HUES6 (cell line): ENCODE measurements at regions not wholly inside any gene's neighbourhood (a gene's known extent, or its start where the extent isn't known, plus 50 kb on each side); places are given as distances from the start of the nearest gene placed in this dataset.

Experiments
- H3K27ac ChIP-seq: 2 replicates; pipeline ENCODE4 v1.7.0; 2013; ENCODE audit warnings: low read depth, mild to moderate bottlenecking, low read length, inconsistent platforms
- H3K27me3 ChIP-seq: 2 replicates; pipeline ENCODE4 v1.6.1; 2013; ENCODE audit warnings: low read length; ENCODE audit not compliant: control insufficient read depth, insufficient read depth
- H3K36me3 ChIP-seq: 2 replicates; pipeline ENCODE4 v1.6.1; 2013; ENCODE audit warnings: low read length; ENCODE audit not compliant: control insufficient read depth, insufficient read depth
- H3K4me1 ChIP-seq: 2 replicates; pipeline ENCODE4 v1.6.1; 2013; ENCODE audit warnings: low read length; ENCODE audit not compliant: control insufficient read depth, insufficient read depth
- H3K4me3 ChIP-seq: 2 replicates; pipeline ENCODE4 v1.5.1; 2013; ENCODE audit warnings: low read depth, low read length
- H3K9ac ChIP-seq: one replicate; pipeline ENCODE4 v1.6.1; 2013; ENCODE audit warnings: mild to moderate bottlenecking, low read length
- H3K9me3 ChIP-seq: 2 replicates; pipeline ENCODE4 v1.6.1; 2013; ENCODE audit warnings: low read depth, low read length; ENCODE audit not compliant: control insufficient read depth, insufficient read depth

- H3K4me1 ChIP-seq = peaks cover 6% of the 10 kb centered on the region; the same call in 1 of the 2 replicates
- no peaks in the 10 kb centered on the region for H3K27me3 ChIP-seq
- no peak overlapping the region for H3K4me3 ChIP-seq
- no peak overlapping the region for H3K27ac ChIP-seq
- no peaks in the 10 kb centered on the region for H3K9me3 ChIP-seq
- H3K36me3 ChIP-seq = no peaks in the 10 kb centered on the region
- no peak overlapping the region for H3K9ac ChIP-seq
Observed at GRCh38 chr5:57412680-57413079, 69.9 kb downstream of the ACTBL2 start.

- Histone ChIP-seq H3K36me3 (no peaks in the 10 kb centered on the region), H3K4me3 (no peak overlapping the region), H3K9me3 (no peaks in the 10 kb centered on the region), H3K9ac (no peak overlapping the region), H3K27me3 (no peaks in the 10 kb centered on the region), H3K27ac (no peak overlapping the region), H3K4me1 (peaks cover 4% of the 10 kb centered on the region; the same call in 1 of the 2 replicates)
Observed at GRCh38 chr5:57411982-57412381, 70.6 kb downstream of the ACTBL2 start.

GRCh38 chr5:57410374-57411320, 72.0 kb downstream of the ACTBL2 start:
- H3K27me3 ChIP-seq = no peaks in the 10 kb centered on the region
- no peaks in the 10 kb centered on the region for H3K36me3 ChIP-seq
- H3K4me3 ChIP-seq = no peak overlapping the region
- no peak overlapping the region for H3K9ac ChIP-seq
- H3K27ac ChIP-seq = no peak overlapping the region
- H3K9me3 ChIP-seq = no peaks in the 10 kb centered on the region
- no peaks in the 10 kb centered on the region for H3K4me1 ChIP-seq

- no peaks in the 10 kb centered on the region for H3K4me1 ChIP-seq
- H3K36me3 ChIP-seq = no peaks in the 10 kb centered on the region
- no peaks in the 10 kb centered on the region for H3K27me3 ChIP-seq
- no peak overlapping the region for H3K27ac ChIP-seq
- H3K9ac ChIP-seq = no peak overlapping the region
- no peaks in the 10 kb centered on the region for H3K9me3 ChIP-seq
- H3K4me3 ChIP-seq = no peak overlapping the region
Observed at GRCh38 chr5:57408714-57409113, 73.9 kb downstream of the ACTBL2 start.

- Histone ChIP-seq H3K27ac (no peak overlapping the region), H3K9me3 (no peaks in the 10 kb centered on the region), H3K27me3 (no peaks in the 10 kb centered on the region), H3K4me3 (no peak overlapping the region), H3K36me3 (no peaks in the 10 kb centered on the region), H3K4me1 (no peaks in the 10 kb centered on the region), H3K9ac (no peak overlapping the region)
Observed at GRCh38 chr5:57408285-57408684, 74.3 kb downstream of the ACTBL2 start.

- no peak overlapping the region for H3K27ac ChIP-seq
- no peaks in the 10 kb centered on the region for H3K9me3 ChIP-seq
- no peaks in the 10 kb centered on the region for H3K4me1 ChIP-seq
- no peak overlapping the region for H3K9ac ChIP-seq
- H3K4me3 ChIP-seq = no peak overlapping the region
- no peaks in the 10 kb centered on the region for H3K27me3 ChIP-seq
- no peaks in the 10 kb centered on the region for H3K36me3 ChIP-seq
Observed at GRCh38 chr5:57407391-57407790, 75.2 kb downstream of the ACTBL2 start.

GRCh38 chr5:57406641-57407040, 76.0 kb downstream of the ACTBL2 start:
- no peak overlapping the region for H3K27ac ChIP-seq
- no peak overlapping the region for H3K9ac ChIP-seq
- no peaks in the 10 kb centered on the region for H3K27me3 ChIP-seq
- H3K4me1 ChIP-seq = no peaks in the 10 kb centered on the region
- no peak overlapping the region for H3K4me3 ChIP-seq
- no peaks in the 10 kb centered on the region for H3K9me3 ChIP-seq
- H3K36me3 ChIP-seq = no peaks in the 10 kb centered on the region

- no peaks in the 10 kb centered on the region for H3K36me3 ChIP-seq
- no peaks in the 10 kb centered on the region for H3K4me1 ChIP-seq
- H3K27ac ChIP-seq = no peak overlapping the region
- H3K9ac ChIP-seq = no peak overlapping the region
- no peak overlapping the region for H3K4me3 ChIP-seq
- H3K9me3 ChIP-seq = no peaks in the 10 kb centered on the region
- no peaks in the 10 kb centered on the region for H3K27me3 ChIP-seq
Observed at GRCh38 chr5:57405984-57406383, 76.6 kb downstream of the ACTBL2 start.

- H3K27me3 ChIP-seq = no peaks in the 10 kb centered on the region
- H3K36me3 ChIP-seq = no peaks in the 10 kb centered on the region
- H3K9me3 ChIP-seq = no peaks in the 10 kb centered on the region
- H3K27ac ChIP-seq = no peak overlapping the region
- no peaks in the 10 kb centered on the region for H3K4me1 ChIP-seq
- no peak overlapping the region for H3K9ac ChIP-seq
- H3K4me3 ChIP-seq = no peak overlapping the region
Observed at GRCh38 chr5:57402761-57403160, 79.8 kb downstream of the ACTBL2 start.

- no peak overlapping the region for H3K9ac ChIP-seq
- no peaks in the 10 kb centered on the region for H3K9me3 ChIP-seq
- no peaks in the 10 kb centered on the region for H3K27me3 ChIP-seq
- H3K36me3 ChIP-seq = no peaks in the 10 kb centered on the region
- H3K4me1 ChIP-seq = no peaks in the 10 kb centered on the region
- no peak overlapping the region for H3K27ac ChIP-seq
- no peak overlapping the region for H3K4me3 ChIP-seq
Observed at GRCh38 chr5:57402348-57402747, 80.3 kb downstream of the ACTBL2 start.

GRCh38 chr5:57398413-57399093, 84.1 kb downstream of the ACTBL2 start:
- Histone ChIP-seq H3K4me3 (no peak overlapping the region), H3K9ac (no peak overlapping the region), H3K36me3 (no peaks in the 10 kb centered on the region), H3K9me3 (no peaks in the 10 kb centered on the region), H3K27ac (no peak overlapping the region), H3K27me3 (no peaks in the 10 kb centered on the region), H3K4me1 (no peaks in the 10 kb centered on the region)
